Inflammatory macrophage treated with lipopolysaccharide for 1 hour (primary cell): ENCODE measurements at regions not wholly inside any gene's neighbourhood (a gene's known extent, or its start where the extent isn't known, plus 50 kb on each side); places are given as distances from the start of the nearest gene placed in this dataset.

ENCODE experiments used
- DNase-seq, 2 donors: peaks; one replicate each; pipeline ENCODE4 v3.0.0-alpha.2; 2020 to 2022

GRCh38 chr11:79762279-79762921, 321.6 kb upstream of the TENM4 start:
- no peak for DNase-seq

GRCh38 chr11:79758325-79758724, 317.5 kb upstream of the TENM4 start:
- DNase-seq, result no peak

- DNase-seq, result no peak
Measured at GRCh38 chr11:79747406-79747805, 306.6 kb upstream of the TENM4 start.

GRCh38 chr11:79744941-79745340, 304.1 kb upstream of the TENM4 start:
- DNase-seq, result no peak

- no peak for DNase-seq
Measured at GRCh38 chr11:79742176-79742575, 301.3 kb upstream of the TENM4 start.

- no peak for DNase-seq
Measured at GRCh38 chr11:79739591-79739990, 298.8 kb upstream of the TENM4 start.

- DNase-seq, result no peak
Measured at GRCh38 chr11:79727221-79727620, 286.4 kb upstream of the TENM4 start.

GRCh38 chr11:79720115-79720514, 279.3 kb upstream of the TENM4 start:
- no peak for DNase-seq

GRCh38 chr11:79708319-79708932, 267.6 kb upstream of the TENM4 start:
- DNase-seq, result no peak

GRCh38 chr11:79705648-79706047, 264.8 kb upstream of the TENM4 start:
- no peak for DNase-seq

- DNase-seq, result no peak
Measured at GRCh38 chr11:79702303-79702702, 261.5 kb upstream of the TENM4 start.

GRCh38 chr11:79699246-79699645, 258.4 kb upstream of the TENM4 start:
- no peak for DNase-seq

- DNase-seq, result no peak
Measured at GRCh38 chr11:79697905-79698304, 257.1 kb upstream of the TENM4 start.

- no peak for DNase-seq
Measured at GRCh38 chr11:79694368-79694767, 253.5 kb upstream of the TENM4 start.

- no peak for DNase-seq
Measured at GRCh38 chr11:79691445-79691844, 250.6 kb upstream of the TENM4 start.

- DNase-seq, result no peak
Measured at GRCh38 chr11:79686703-79687419, 246.0 kb upstream of the TENM4 start.

- DNase-seq, result no peak
Measured at GRCh38 chr11:79683930-79684329, 243.1 kb upstream of the TENM4 start.

- no peak for DNase-seq
Measured at GRCh38 chr11:79678780-79679452, 238.1 kb upstream of the TENM4 start.

GRCh38 chr11:79676396-79676795, 235.6 kb upstream of the TENM4 start:
- DNase-seq, result no peak

- DNase-seq, result no peak
Measured at GRCh38 chr11:79675081-79675480, 234.3 kb upstream of the TENM4 start.

GRCh38 chr11:79672786-79673185, 232.0 kb upstream of the TENM4 start:
- no peak for DNase-seq

- no peak for DNase-seq
Measured at GRCh38 chr11:79671401-79671800, 230.6 kb upstream of the TENM4 start.

GRCh38 chr11:79670882-79671281, 230.1 kb upstream of the TENM4 start:
- no peak for DNase-seq

- no peak for DNase-seq
Measured at GRCh38 chr11:79668575-79668974, 227.7 kb upstream of the TENM4 start.
